Fibroblast of lung (primary cell): ENCODE measurements at regions not wholly inside any gene's neighbourhood (a gene's known extent, or its start where the extent isn't known, plus 50 kb on each side); places are given as distances from the start of the nearest gene placed in this dataset.
A peak's percentile ranks its signal among the peaks of the same experiment; 100 is the strongest.

Experiments
- DNase-seq, 2 donors: peaks; one replicate each; pipeline versions ENCODE4 v3.0.0 to v3.0.0-alpha.2; 2010; ENCODE audit warnings: low read depth in 2 of 2
- H2AFZ ChIP-seq: 2 replicates; pipeline ENCODE4 v1.5.1; 2012; ENCODE audit warnings: low read length, control low read depth, inconsistent platforms
- H3K27ac ChIP-seq: 2 replicates; pipeline ENCODE4 v1.5.1; 2011; ENCODE audit warnings: low read length, control low read depth; ENCODE audit not compliant: insufficient read depth
- H3K27me3 ChIP-seq: 2 replicates; pipeline ENCODE4 v1.5.1; 2011; ENCODE audit warnings: mild to moderate bottlenecking, low read length; ENCODE audit not compliant: control insufficient read depth, insufficient read depth
- H3K36me3 ChIP-seq: 2 replicates; pipeline ENCODE4 v1.5.1; 2011; ENCODE audit warnings: low read length; ENCODE audit not compliant: control insufficient read depth, insufficient read depth
- H3K4me1 ChIP-seq: 2 replicates; pipeline ENCODE4 v1.5.1; 2011; ENCODE audit warnings: low read length; ENCODE audit not compliant: control insufficient read depth, insufficient read depth; ENCODE audit errors: extremely low read depth
- H3K4me2 ChIP-seq: 2 replicates; pipeline ENCODE4 v1.5.1; 2011; ENCODE audit warnings: low read length, control low read depth; ENCODE audit not compliant: insufficient read depth; ENCODE audit errors: extremely low read depth
- H3K4me3 ChIP-seq, 4 experiments: fragments of 200-600 bp in 1 of 4; sonication (generic) in 1 of 4; replicated peaks in 1 of 4; 2 replicates each; pipeline ENCODE4 v1.5.1; 2011 to 2016; ENCODE audit warnings: low read length in 4 of 4, low read depth in 3 of 4, mild to moderate bottlenecking in 3 of 4, control low read depth in 2 of 4, inconsistent platforms in 1 of 4, mixed read lengths in 1 of 4; ENCODE audit not compliant: insufficient read depth in 1 of 4; ENCODE audit errors: control extremely low read depth in 1 of 4
- H3K79me2 ChIP-seq: 2 replicates; pipeline ENCODE4 v1.5.1; 2012; ENCODE audit warnings: mild to moderate bottlenecking, low read length, inconsistent platforms; ENCODE audit not compliant: control insufficient read depth, insufficient read depth
- H3K9ac ChIP-seq: 2 replicates; pipeline ENCODE4 v1.5.1; 2011; ENCODE audit warnings: mild to moderate bottlenecking, low read length, control low read depth; ENCODE audit not compliant: insufficient read depth
- H3K9me3 ChIP-seq: 2 replicates; pipeline ENCODE4 v1.5.1; 2012; ENCODE audit warnings: low read depth, low read length; ENCODE audit not compliant: control insufficient read depth, insufficient read depth
- H4K20me1 ChIP-seq: 2 replicates; pipeline ENCODE4 v1.5.1; 2011; ENCODE audit warnings: low read length; ENCODE audit not compliant: control insufficient read depth, insufficient read depth; ENCODE audit errors: extremely low read depth
- CTCF ChIP-seq, 2 donors: IDR thresholded peaks in 1 of 2; conservative IDR thresholded peaks in 1 of 2; 1 replicate in 1 of 2; 2 replicates in 1 of 2; pipeline ENCODE4 v1.5.1; 2011 to 2012; ENCODE audit warnings: low read length in 2 of 2, control low read depth in 1 of 2, inconsistent platforms in 1 of 2, low read depth in 1 of 2, mild to moderate bottlenecking in 1 of 2
- EZH2 ChIP-seq: IDR thresholded peaks from 2 replicates; pipeline ENCODE4 v1.5.1; 2012; ENCODE audit warnings: low read length, control low read depth, mild to moderate bottlenecking; ENCODE audit errors: missing control alignments

GRCh38 chr5:126031989-126032716, 391.1 kb upstream of the GRAMD2B start:
- Histone ChIP-seq H3K9ac (no peak overlapping the region), H4K20me1 (no peaks in the 10 kb centered on the region), H3K36me3 (no peaks in the 10 kb centered on the region), H3K4me2 (no peak overlapping the region), H3K79me2 (no peaks in the 10 kb centered on the region), H2AFZ (no peak overlapping the region), H3K4me1 (no peaks in the 10 kb centered on the region), H3K27ac (no peak overlapping the region), H3K27me3 (no peaks in the 10 kb centered on the region), H3K9me3 (no peaks in the 10 kb centered on the region), H3K4me3 (no peak overlapping the region)
- TF ChIP-seq EZH2 (no peak), CTCF (conservative IDR thresholded peaks at IDR 0.05 in 1 of 2, IDR thresholded peaks at IDR 0.05 in 1 of 2; ENCODE audit: low read depth in 1 of 2, low read length in 2 of 2) (no peak)
- peak; percentile 82 to 87 for DNase-seq

- Histone ChIP-seq H2AFZ (no peak overlapping the region), H4K20me1 (no peaks in the 10 kb centered on the region), H3K9me3 (no peaks in the 10 kb centered on the region), H3K36me3 (no peaks in the 10 kb centered on the region), H3K4me3 (no peak overlapping the region), H3K4me1 (no peaks in the 10 kb centered on the region), H3K79me2 (no peaks in the 10 kb centered on the region), H3K27me3 (no peaks in the 10 kb centered on the region), H3K9ac (no peak overlapping the region), H3K27ac (no peak overlapping the region), H3K4me2 (no peak overlapping the region)
- TF ChIP-seq EZH2 (no peak), CTCF (conservative IDR thresholded peaks at IDR 0.05 in 1 of 2, IDR thresholded peaks at IDR 0.05 in 1 of 2; ENCODE audit: low read depth in 1 of 2, low read length in 2 of 2) (no peak)
- peak in 1 of 2 donors; percentile 49 for DNase-seq
These were observed 379.5 kb upstream of the GRAMD2B start for GRCh38 chr5:126043688-126044087.

GRCh38 chr5:126044111-126044668, 379.0 kb upstream of the GRAMD2B start:
- Histone ChIP-seq H3K27me3 (no peaks in the 10 kb centered on the region), H3K9me3 (no peaks in the 10 kb centered on the region), H3K4me3 (no peak overlapping the region), H4K20me1 (no peaks in the 10 kb centered on the region), H3K9ac (no peak overlapping the region), H3K27ac (no peak overlapping the region), H3K79me2 (no peaks in the 10 kb centered on the region), H3K4me1 (no peaks in the 10 kb centered on the region), H3K36me3 (no peaks in the 10 kb centered on the region), H2AFZ (no peak overlapping the region), H3K4me2 (no peak overlapping the region)
- TF ChIP-seq CTCF (conservative IDR thresholded peaks at IDR 0.05 in 1 of 2, IDR thresholded peaks at IDR 0.05 in 1 of 2; ENCODE audit: low read depth in 1 of 2, low read length in 2 of 2) (no peak), EZH2 (no peak)
- DNase-seq, result peak; percentile 68 to 96
